RWPE2 (cell line): ENCODE measurements at regions not wholly inside any gene's neighbourhood (a gene's known extent, or its start where the extent isn't known, plus 50 kb on each side); places are given as distances from the start of the nearest gene placed in this dataset.

ENCODE experiments used
- ATAC-seq: fragments of 200-7000 bp; cut with Tn5 transposase; 3 replicates; pipeline ENCODE4 v1.9.1; 2021; ENCODE audit warnings: low read depth
- DNase-seq: peaks from one replicate; pipeline ENCODE4 v3.0.0-alpha.2; 2020; ENCODE audit warnings: low spot score
- H3K27ac ChIP-seq: fragments of 450-650 bp; 2 replicates; pipeline ENCODE4 v1.5.1; 2017; ENCODE audit warnings: mild to moderate bottlenecking; ENCODE audit not compliant: poor library complexity, severe bottlenecking
- H3K27me3 ChIP-seq: fragments of 250-450 bp; sonication (Bioruptor Pico); 2 replicates; pipeline ENCODE4 v1.5.1; 2021; ENCODE audit warnings: mild to moderate bottlenecking, moderate library complexity; ENCODE audit not compliant: insufficient read depth, poor library complexity, severe bottlenecking
- H3K36me3 ChIP-seq: fragments of 250-450 bp; sonication (Bioruptor Pico); 2 replicates; pipeline ENCODE4 v1.5.1; 2020; ENCODE audit warnings: low read depth, mild to moderate bottlenecking, moderate library complexity
- H3K4me1 ChIP-seq: fragments of 250-450 bp; sonication (Bioruptor Pico); 2 replicates; pipeline ENCODE4 v1.5.1; 2021; ENCODE audit warnings: mild to moderate bottlenecking, moderate library complexity; ENCODE audit not compliant: insufficient read depth, poor library complexity, severe bottlenecking
- H3K4me3 ChIP-seq: fragments of 250-450 bp; sonication (Bioruptor Pico); 2 replicates; pipeline ENCODE4 v1.5.1; 2021; ENCODE audit warnings: mild to moderate bottlenecking, moderate library complexity; ENCODE audit not compliant: severe bottlenecking
- H3K9me3 ChIP-seq: fragments of 250-450 bp; sonication (Bioruptor Pico); 2 replicates; pipeline ENCODE4 v1.5.1; 2021; ENCODE audit warnings: mild to moderate bottlenecking, moderate library complexity; ENCODE audit not compliant: severe bottlenecking
- TF ChIP-seq, protein P1 (sequence below): fragments of 450-650 bp; IDR thresholded peaks from one replicate; pipeline ENCODE4 v1.5.1; 2017; ENCODE audit warnings: mild to moderate bottlenecking, moderate library complexity; ENCODE audit not compliant: poor library complexity, severe bottlenecking

DNA sequence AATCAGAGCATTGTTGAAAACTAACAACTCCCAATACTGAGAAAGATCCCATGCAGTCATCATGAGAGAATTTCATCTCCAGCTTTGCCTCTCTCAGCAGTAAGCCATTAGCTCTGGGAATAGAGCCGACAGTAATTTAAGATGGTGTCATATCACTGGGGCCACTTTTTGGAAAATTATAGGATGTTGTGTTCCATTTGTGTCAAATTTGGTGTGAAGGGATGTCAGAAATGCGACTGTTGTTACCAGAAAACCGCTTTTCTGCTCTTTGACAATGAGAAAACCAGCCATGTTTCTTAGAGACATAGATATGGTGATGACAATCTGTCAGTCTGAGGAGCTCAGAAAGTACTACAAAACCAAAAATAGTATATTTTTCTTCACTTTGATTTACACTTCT is 106.3 kb upstream of the KHDRBS2 start:
- DNase-seq, result no peak
- Histone ChIP-seq H3K27me3 (no peaks in the 10 kb centered on the region), H3K4me3 (no peak overlapping the region), H3K9me3 (peaks cover under 1% of the 10 kb centered on the region), H3K36me3 (no peaks in the 10 kb centered on the region), H3K27ac (no peak overlapping the region), H3K4me1 (no peaks in the 10 kb centered on the region)
- ATAC-seq, result no peak
- TF ChIP-seq, protein P1, sequence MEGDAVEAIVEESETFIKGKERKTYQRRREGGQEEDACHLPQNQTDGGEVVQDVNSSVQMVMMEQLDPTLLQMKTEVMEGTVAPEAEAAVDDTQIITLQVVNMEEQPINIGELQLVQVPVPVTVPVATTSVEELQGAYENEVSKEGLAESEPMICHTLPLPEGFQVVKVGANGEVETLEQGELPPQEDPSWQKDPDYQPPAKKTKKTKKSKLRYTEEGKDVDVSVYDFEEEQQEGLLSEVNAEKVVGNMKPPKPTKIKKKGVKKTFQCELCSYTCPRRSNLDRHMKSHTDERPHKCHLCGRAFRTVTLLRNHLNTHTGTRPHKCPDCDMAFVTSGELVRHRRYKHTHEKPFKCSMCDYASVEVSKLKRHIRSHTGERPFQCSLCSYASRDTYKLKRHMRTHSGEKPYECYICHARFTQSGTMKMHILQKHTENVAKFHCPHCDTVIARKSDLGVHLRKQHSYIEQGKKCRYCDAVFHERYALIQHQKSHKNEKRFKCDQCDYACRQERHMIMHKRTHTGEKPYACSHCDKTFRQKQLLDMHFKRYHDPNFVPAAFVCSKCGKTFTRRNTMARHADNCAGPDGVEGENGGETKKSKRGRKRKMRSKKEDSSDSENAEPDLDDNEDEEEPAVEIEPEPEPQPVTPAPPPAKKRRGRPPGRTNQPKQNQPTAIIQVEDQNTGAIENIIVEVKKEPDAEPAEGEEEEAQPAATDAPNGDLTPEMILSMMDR, result no peak

- H3K4me1 ChIP-seq, result no peaks in the 10 kb centered on the region
- no peak overlapping the region for H3K4me3 ChIP-seq
- peaks cover 2% of the 10 kb centered on the region for H3K9me3 ChIP-seq
- TF ChIP-seq, protein P1, result no peak
- H3K27ac ChIP-seq, result no peak overlapping the region
- no peaks in the 10 kb centered on the region for H3K36me3 ChIP-seq
- DNase-seq (no peak), ATAC-seq (no peak)
- H3K27me3 ChIP-seq, result no peaks in the 10 kb centered on the region
Observed at GRCh38 chr6:62391358-62391757, 105.3 kb upstream of the KHDRBS2 start.

- TF ChIP-seq, protein P1, result no peak
- H3K4me3 ChIP-seq, result no peak overlapping the region
- peaks cover 2% of the 10 kb centered on the region for H3K9me3 ChIP-seq
- DNase-seq (no peak), ATAC-seq (peak; percentile 82; the same call in 2 of the 3 replicates)
- no peaks in the 10 kb centered on the region for H3K27me3 ChIP-seq
- no peaks in the 10 kb centered on the region for H3K4me1 ChIP-seq
- no peaks in the 10 kb centered on the region for H3K36me3 ChIP-seq
- no peak overlapping the region for H3K27ac ChIP-seq
Observed at GRCh38 chr6:62390401-62390800, 104.4 kb upstream of the KHDRBS2 start.

- H3K4me3 ChIP-seq, result no peak overlapping the region
- TF ChIP-seq, protein P1, result no peak
- H3K4me1 ChIP-seq, result no peaks in the 10 kb centered on the region
- no peaks in the 10 kb centered on the region for H3K27me3 ChIP-seq
- H3K27ac ChIP-seq, result no peak overlapping the region
- no peaks in the 10 kb centered on the region for H3K9me3 ChIP-seq
- DNase-seq, result no peak
- ATAC-seq, result no peak
- no peaks in the 10 kb centered on the region for H3K36me3 ChIP-seq
Observed at GRCh38 chr6:62371453-62372210, 85.6 kb upstream of the KHDRBS2 start.

DNA sequence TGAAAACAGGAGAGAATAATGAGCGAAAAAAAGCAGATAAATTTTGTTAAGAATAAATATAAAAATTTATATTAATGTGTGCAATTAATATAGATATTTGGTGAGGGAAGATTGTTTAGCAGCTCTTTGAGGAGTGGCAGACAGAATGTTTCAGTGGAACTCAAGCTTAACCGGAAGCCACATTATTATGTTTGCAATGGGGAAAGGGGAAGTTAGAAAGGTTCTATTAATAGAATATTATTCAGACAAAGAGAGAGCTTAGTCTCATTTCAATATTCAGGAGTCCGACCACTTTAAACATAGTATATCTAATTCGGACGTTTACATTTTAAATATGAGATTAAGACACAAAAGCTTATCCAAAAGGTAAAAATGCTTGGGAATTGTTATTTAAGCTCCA is 81.6 kb upstream of the KHDRBS2 start:
- no peaks in the 10 kb centered on the region for H3K4me1 ChIP-seq
- no peaks in the 10 kb centered on the region for H3K36me3 ChIP-seq
- ATAC-seq (no peak), DNase-seq (no peak)
- H3K4me3 ChIP-seq, result no peak overlapping the region
- TF ChIP-seq, protein P1, result no peak
- no peak overlapping the region for H3K27ac ChIP-seq
- H3K9me3 ChIP-seq, result no peaks in the 10 kb centered on the region
- no peaks in the 10 kb centered on the region for H3K27me3 ChIP-seq
